ENCODE measurements at regions not wholly inside any gene's neighbourhood (a gene's known extent, or its start where the extent isn't known, plus 50 kb on each side); places are given as distances from the start of the nearest gene placed in this dataset.
"Not testable (repeated sequence)": the region's sequence is repeated elsewhere in the genome, so short reads cannot be mapped to it uniquely, and the experiment has no call there.

DNA sequence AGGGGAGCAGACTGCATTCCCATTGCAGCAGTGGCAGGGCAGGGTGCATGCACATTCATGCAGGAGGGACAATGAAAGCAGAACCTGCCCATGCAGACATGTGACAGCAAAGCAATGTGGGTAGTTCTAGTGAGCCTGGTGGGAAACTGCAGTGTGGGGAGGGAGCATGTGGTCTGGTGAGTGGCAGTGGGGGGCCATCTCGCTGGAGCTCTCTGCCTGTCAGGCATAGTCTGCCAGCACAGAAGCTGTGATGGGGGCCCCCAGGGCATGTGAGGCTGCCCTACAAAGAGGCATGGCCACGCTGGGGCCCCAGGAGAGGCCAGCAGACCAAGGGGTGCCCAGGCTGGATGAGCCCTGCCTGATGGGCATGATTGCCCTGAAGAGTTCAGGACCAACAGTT is 579.7 kb downstream of the PTPRC start:
- no peak for DNase-seq (ENCODE audit: low read depth)

DNA sequence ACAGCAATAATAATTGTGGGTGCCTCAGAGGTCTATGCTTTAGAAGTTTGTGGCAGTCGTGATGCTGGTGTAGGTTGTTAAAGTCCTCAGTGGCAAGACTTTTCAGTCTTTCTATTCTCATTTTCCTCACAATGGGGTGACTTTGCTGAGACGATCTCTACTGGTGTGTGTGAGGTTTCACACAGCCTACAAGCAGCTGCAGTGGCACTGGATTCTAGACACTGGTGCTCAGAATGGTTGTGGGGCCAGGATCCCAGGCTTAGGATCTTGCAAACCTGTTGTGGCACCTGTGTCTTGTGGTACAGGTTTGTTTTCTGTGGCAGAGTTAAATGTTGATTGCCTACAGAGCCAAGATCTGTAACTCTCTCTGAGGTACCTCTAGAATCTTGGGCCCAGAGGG is 581.2 kb downstream of the PTPRC start:
- no peak for DNase-seq (ENCODE audit: low read depth)

DNA sequence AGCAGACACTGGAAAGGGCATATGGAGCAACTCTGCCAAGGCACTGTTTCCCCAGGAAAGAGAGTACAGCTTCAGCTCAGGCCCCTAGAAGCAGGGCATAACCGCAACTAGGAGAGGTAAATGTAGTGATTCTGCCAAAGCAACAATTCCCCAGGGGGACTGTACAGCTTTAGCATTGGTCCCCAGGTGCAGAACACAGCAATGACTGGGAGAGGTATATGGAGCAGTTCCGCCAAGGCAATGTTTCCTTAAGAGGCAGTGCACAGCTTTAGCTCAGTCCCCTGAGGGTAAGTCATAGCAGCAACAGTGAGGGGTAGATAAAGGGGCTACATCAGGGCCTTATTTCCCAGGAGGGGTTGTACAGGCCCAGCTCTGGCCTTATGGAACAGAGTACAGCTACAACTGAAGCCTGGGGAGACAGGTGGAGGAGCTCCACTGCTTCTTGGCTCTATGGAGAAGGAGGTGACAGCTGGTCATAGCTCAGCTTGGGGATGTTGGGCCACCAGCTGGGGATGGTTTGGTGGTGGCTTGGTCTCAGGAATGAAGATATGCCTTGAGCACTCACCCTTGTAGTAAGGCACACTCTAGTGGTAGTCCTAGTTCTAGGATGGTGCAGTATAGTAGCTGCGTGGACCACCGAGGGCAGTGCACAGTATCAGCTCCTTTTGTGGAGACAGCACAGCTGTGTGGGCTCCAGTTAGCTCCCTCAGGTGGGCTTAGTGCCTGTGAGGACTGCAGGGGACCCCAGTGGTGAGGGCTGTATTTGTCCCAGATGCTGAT is 582.7 kb downstream of the PTPRC start:
- no peak for DNase-seq (ENCODE audit: low read depth)

DNA sequence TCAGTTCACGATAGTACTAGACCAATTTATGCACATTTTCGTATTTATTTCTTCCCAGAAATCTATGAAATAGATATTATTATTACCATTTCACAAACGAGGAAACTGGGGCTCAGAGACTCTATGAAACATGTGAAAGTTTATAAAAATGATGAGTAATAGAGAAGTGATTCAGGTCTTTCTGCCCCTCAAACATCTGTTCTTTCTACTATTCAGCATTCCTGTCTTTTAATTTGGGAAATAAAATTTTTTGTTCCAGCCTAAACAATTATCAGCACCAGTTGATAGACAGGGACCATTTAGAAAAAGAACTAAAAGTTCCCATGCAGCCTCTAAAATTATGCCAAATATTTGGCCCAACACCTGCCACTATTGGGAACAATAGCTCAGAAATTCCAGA is 585.1 kb downstream of the PTPRC start:
- no peak for DNase-seq (ENCODE audit: low read depth)

DNA sequence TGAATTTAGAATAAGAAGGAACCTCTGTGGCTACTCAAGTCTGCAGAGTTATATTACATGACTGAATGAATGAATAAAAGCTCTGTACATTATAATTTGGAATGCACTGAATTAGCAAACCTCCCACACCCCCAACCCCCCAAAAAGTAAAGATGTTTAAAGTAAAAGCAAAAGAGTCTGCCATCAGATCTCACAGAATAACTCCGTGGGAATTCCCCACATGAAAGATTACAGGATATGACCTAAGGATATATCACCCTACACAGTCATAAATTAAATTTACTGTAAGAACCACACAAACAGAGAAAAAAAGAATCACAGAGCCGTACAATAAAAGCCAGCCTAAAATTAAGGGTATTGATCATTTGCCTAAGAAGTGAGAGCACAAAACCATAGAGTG is 587.3 kb downstream of the PTPRC start:
- DNase-seq (ENCODE audit: low read depth) = no peak

DNA sequence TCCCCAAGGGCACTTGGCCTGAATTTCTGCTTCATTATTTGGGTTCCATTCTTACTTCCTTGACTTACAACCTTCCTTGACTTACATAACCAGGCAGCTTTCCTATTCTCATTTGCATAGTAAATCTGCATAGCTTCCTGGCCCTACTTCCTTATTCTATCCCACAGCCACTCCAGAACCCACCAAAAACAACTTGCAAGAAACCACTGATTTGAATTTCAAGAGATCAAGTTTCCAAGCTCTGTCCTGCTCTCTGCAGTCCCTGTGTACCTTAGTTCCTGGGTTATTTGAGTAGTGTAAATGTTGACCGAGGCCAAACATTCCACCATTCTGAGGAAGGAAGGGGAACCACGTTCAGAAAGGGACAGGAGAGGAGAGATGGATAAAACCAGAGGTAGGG is 603.3 kb downstream of the PTPRC start:
- no peak for DNase-seq (ENCODE audit: low read depth)

DNA sequence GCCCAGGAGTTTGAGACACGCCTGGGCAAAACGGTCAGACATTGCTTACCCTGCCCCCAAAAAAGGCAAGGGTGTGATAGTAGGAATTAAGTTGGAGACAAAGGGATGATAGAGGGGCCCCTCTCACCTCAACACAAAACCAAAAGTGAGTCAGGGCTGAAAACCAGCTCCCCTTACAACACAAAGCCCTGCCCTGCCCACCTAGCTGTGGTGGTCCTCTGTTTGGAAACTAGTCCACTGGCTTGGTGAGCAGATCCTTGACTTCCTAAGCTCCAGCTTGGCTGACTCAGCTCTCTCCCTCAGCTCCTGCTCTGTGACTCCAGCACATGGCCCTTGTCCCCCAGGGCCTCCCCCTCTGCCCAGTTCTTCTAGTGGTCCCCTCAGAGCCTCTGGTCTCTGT is 603.8 kb downstream of the PTPRC start:
- no peak for DNase-seq (ENCODE audit: low read depth)

DNA sequence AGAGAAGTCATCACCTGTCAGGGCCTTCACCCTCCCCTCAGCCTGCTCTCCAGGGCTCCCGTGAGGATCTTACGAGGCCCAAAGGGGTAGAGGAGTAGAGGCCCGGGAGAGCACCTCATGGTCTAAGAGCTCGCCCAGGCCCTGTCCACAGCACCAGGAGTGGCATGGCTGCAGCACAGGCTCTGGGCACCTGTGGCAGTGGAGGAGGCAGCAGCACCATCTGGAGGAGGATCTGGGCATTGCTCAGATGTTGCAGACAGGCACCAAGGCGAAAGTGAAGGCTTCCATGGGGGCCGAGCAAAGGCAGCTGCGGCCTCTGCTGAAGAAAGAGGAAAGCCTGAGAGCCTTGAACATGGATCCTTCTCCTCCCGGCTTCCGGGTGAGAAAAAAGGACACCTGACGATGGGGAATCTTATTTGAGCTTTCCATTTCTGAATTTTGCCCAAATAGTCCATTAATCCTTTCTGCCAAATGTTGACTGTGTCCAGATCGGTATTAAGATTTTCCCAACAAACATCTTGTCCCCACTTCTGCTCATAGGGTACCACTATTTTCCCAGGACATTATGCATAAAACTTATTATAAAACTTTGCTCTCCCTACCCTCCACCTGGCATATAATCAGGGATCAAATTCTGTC is 604.7 kb downstream of the PTPRC start:
- peak; percentile 43 for DNase-seq (ENCODE audit: low read depth)

DNA sequence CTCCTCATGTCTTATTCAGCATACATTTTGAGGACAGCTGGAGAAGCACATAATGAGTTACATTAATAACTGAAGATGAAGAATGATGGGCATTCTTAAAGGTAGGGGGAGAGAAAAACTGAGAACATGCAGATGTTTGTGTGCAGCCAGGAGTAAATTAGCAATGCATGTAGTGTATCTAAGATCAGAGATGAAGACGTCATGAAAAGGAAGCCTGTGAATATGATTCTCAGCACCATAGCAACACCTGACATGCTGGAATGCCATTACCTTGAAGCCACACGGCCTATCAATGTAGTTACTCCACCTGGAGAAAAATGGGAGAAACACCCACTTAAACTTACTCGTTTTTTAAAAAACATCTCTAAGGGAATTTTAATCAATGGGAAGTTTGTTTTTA is 607.1 kb downstream of the PTPRC start:
- DNase-seq (ENCODE audit: low read depth) = no peak

DNA sequence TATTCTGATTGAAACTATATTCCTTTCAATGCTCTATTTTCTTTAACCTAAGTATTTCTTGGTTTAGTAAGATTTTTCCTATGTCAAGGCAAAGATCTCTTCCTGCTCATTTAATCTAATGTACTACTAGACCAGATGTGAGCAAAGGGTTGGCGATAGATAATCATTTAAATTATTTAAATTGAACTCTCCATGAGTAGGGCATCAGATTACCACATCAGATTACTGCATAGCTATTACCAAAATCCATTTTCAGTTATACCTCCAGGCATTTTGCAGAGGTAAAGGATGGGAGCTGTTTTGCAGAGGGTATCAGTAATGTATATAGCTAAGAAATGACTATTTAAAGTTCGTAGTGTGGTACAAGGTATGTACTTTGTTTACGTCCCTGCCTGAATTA is 607.9 kb downstream of the PTPRC start:
- DNase-seq (ENCODE audit: low read depth) = no peak

DNA sequence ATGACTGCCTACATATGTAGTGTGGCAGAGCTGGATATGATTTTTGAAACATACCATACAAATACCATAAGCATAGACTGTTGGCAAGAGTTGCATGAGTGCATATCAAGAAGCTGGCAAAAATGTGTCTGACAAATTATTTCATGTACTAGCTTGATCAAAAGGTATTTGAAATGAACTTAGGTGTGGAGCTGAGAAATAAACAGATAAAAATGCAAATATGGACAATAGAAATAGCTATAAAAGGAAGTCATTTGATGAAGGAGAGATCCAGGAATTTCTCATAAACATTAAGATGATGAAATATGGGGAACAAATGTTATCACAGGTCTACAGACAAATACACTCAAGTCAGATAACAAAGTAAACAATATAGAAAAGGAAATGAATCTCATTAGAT is 609.1 kb downstream of the PTPRC start:
- no peak for DNase-seq (ENCODE audit: low read depth)

DNA sequence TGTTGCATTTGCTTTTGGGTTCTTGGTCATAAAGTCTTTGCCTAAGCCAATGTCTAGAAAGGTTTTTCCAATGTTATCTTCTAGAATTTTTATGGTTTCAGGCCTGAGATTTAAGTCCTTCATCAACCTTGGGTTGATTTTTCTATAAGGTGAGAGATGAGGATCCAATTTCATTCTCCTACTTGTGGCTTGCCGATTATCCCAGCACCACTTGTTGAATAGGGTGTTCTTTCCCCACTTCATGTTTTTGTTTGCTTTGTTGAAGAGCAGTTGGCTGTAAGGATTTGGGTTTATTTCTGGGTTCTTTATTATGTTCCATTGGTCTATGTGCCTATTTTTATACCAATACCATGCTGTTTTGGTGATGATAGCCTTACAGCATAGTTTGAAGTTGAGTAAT is 615.2 kb downstream of the PTPRC start:
- not testable (repeated sequence) for DNase-seq (ENCODE audit: low read depth)

DNA sequence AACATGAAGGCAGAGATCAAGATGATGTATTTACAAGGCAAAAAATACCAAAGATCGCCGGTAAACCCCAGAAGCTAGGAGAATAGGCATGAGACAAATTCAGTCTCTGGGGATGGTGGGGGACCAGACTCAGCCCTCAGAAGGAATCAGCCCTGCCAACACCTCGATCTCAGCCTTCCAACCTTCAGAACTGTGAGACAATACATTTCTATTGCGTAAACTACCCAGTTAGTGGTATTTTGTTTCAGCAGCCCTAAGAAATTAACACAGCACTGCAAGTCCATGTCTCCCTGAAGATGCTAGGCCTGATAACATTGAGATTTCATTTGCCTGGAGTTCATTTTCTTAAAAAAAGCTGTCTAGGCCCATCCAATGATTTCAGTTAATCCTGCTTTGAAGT is 622.5 kb downstream of the PTPRC start:
- no peak for DNase-seq (ENCODE audit: low read depth)

DNA sequence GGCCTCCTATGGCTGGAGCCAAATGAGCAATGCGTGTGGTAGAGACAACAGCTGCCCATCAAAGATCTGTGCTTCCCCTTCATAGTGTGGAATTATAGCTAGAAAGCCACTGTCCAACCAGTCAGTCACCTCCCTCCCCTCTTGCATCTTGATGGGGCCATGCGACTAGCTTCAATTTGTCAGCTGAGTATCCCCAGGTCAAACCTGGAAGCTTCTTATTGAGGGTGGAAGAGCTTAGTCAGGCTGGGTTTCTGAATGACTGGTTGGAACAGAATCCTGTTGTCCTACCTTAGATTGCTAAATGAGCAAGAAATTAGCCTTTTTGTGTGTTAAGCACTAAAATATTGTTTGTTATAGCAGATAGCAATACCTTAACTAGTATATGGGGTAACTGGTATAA is 625.4 kb downstream of the PTPRC start:
- no peak for DNase-seq (ENCODE audit: low read depth)

DNA sequence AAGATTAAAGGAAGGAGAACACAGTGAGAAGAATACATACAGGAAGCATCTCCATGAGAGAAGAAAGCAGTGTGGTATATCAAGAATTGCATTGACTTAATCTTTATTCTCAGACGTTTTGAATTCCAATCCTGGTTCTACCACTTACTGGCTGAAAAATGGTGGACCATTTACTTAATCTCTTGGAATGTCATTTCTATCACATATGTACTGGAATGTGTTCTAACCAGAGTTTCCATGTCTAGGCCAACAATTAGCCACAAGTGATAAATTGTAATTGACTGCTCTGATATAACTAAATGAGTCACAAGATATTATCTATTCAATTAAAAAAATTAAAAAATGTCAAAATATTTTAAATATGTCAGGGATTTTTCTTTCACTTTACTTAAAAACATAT is 626.1 kb downstream of the PTPRC start:
- no peak for DNase-seq (ENCODE audit: low read depth)

DNA sequence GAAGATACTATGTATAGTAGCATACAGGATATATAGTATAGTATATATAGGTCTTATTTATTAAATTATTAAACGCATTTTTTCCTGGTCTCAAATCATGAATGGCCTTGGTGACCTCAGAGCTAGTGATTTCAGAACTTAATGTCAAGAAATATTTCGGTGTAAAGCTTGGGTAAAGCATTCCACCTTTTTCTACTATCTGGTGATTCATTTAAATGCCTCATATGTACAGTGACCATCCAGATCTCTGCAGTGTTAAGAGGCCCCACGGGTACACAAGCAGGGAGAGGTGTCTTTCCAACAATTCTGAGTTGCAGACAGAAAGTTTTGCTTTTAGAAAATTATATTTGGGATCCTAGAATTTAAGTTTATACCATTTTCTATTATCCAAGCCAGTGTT is 626.5 kb downstream of the PTPRC start:
- no peak for DNase-seq (ENCODE audit: low read depth)

DNA sequence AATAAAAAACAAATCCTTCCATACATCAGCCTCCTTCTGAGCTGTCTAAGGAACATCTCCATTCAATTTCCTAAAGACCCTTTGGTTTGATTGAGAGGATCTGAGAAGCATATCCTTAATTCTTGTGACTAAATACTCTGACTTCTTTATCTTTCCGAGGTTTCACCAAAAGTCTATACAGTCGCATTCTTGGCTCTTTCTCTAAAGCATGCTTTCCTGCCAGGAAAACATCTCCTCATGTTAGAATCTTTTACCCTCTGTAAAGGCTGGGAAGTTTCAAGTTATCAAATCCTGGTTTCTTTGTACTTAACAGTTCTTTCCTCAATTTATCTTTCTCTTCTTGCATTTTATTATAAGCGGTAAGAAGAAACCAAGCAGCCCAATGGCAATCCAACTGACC is 630.4 kb downstream of the PTPRC start:
- no peak for DNase-seq (ENCODE audit: low read depth)

DNA sequence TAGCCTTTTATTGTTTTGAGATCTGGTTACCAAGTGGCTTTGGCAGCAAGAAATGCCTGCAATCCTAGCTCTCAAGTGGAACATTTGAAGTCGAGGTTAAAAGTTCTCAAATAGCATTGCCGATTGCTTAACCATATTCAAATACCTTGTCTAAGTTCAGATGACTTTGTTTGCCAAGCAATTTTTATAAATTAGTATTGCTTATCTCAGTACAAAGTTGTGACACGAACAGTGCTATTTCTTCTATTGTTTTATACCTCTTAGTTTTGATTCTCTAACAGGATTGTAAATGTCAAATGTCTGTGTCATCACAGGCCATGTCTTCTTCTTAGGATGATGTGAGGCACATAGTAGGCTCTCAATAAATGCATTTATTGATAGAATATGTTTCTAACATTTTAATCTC is 633.3 kb downstream of the PTPRC start:
- DNase-seq (ENCODE audit: low read depth) = no peak

DNA sequence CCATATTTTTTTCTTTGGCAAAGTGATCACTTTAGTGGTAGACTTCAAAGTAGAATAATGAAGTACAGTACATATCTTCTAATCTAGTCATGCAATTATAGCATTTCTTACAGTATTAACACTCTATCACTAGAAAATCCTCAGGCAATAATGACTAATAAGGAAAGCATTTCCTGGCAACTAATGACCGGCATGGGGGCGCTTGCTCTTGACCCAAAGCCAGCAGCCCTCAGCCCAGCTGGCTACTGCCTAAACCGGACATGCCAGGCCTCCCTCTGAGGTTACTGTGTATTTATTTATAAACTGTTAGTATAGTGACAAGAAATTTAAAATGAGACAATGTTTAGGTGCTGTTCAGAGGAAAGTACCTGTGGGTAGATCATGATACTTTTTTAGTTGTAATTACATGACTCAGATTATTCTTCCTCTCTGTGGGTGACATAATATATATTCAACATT is 633.8 kb downstream of the PTPRC start:
- DNase-seq (ENCODE audit: low read depth) = no peak

DNA sequence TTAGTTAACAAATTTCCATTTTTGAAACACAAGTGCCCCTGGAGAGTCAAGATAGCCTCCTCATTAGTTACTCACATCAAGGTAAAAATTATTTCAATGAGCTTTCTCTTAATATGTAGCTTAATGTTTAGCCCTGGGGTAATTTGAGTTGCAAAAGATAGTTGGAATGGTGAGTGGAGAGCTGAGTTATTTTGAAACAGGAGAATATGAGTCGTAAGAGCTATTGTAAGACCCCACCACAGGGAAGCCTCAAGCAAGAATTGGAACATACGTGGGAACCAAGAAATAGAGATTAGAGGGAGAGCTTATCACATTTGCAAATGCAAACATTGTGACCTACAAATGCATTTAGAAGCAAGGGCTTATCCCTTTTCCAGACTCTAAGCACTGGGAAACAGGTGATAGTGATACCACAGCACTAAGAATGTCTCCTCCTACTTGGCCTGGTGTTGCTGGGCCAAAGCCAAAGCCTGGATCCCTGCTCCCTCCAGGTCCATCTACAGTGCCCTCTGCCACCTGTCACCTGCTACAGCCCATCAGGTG is 635.1 kb downstream of the PTPRC start:
- DNase-seq (ENCODE audit: low read depth) = no peak

DNA sequence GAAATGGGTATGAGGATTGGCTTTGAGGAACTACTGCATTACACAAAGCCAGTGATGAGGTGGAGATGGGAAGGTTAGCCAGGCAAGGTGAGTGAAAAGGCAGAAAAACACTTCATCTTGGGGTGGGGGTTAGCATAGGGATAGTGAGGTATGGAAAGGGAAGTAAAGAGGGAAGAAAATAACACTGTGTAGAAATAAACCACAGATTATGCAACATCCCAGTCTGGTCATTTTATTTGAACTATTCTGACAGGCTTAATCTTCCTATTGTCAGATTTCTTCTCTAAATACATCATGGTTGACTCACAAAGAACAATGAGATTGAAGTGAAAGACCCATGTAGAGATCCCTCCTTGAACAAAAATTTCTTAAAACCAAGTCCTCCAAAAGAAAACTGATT is 640.2 kb downstream of the PTPRC start:
- DNase-seq (ENCODE audit: low read depth) = no peak

DNA sequence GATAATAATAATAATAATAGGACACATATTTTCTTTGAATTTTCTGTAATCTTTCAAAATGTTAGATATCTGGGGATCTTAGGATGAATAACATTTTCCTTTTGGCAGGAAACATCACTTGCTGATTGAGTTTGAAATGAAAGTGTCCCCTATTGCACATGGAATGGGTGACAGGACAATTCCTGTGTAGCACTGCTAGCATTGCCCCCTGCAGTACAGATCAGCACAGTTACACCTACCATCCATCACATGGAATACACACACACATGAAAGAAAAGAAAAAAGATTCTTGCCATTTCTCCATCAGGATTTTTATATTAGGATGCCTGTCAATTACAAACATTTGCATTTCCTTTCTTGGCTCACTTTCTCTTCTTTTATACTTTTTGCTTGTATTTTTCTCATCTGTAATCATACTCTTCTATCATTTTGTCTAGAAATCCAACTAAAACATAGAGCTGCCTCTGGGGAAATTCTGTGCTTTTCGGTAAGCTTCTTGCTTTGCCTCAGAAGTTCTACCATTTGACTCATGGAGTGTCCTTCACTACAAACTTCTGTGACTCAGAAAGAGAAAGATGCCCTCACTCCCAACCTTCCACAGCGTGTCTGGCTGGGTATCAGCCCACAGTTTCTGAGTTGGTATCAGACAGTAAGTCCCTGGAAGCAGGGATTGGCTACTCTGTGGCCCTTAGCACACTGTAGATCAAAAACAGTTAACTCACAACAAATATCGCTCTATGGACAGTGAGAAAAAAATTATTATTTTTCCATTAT is 641.2 kb downstream of the PTPRC start:
- DNase-seq (ENCODE audit: low read depth) = no peak
